GM21825 (cell line): ENCODE measurements at regions not wholly inside any gene's neighbourhood (a gene's known extent, or its start where the extent isn't known, plus 50 kb on each side); places are given as distances from the start of the nearest gene placed in this dataset.
"Not testable (repeated sequence)": the region's sequence is repeated elsewhere in the genome, so short reads cannot be mapped to it uniquely, and the experiment has no call there.

ENCODE experiments used
- ATAC-seq: cut with Tn5 transposase; IDR thresholded peaks from one replicate; pipeline ENCODE4 v1.9.1; 2021; ENCODE audit warnings: mild to moderate bottlenecking, moderate library complexity; ENCODE audit not compliant: unreplicated experiment

- ATAC-seq: no peak
These were observed 711.7 kb downstream of the EDEM1 start for GRCh38 chr3:5899014-5899761.

GRCh38 chr3:5917932-5918331 is 730.4 kb downstream of the EDEM1 start:
- ATAC-seq: no peak

DNA sequence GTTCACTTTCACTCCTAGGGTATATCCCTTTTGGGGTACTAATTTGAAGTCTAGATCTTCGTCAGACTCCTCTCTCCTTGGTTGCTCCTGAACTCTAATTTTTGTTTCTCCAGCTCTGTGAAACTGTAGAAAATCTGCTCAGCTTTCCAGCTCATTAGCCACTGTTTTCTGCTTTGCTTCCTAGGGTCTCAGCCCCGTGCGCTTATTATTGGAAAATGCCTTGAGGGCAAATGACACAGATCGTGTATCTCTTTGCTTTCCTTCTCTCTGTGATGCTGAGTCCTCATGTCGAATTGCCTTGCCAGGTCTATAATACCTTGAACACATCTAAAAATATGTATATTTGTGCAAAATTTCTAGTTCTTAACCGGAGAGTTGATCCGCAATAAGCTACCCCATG is 731.1 kb downstream of the EDEM1 start:
- ATAC-seq: no peak

DNA sequence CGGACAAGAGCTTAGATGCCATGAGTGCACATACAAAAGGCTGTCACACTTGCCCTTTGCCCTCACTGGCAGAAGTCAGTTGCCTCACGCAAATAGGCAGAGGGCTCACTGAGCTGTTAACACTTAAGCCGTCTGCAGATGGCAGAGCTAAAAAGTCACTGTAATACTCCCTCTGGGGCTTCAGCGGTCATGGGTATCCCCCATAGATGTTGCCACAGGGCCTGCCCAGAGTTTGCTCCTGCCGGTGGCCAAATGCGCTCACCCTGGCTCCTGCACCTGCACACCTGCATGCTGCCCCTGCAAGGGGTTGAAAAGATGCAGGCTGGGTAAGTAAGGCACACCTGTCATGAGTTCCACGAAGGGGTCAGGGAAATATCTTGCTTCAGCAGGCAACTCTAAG is 741.5 kb downstream of the EDEM1 start:
- ATAC-seq: no peak

- ATAC-seq: not testable (repeated sequence)
These were observed 756.6 kb downstream of the EDEM1 start for GRCh38 chr3:5944061-5944460.

DNA sequence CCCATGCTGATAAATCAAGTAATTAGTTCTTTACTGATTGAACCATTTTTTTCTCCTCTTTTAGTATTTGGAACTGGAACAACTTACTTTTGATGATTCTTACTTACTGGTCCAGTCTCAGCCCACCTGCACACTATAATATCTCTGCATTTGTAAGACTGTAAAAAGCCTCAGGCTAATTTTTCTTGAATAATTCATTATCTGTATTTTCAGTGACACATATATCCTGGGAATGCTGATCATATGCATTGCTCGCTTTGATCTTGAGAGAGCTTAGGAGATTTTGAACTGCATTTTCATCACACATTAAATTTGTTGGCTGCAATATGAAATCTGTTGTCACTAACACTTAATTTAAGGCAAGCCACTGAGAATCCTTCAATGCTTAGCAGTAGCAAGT is 760.6 kb downstream of the EDEM1 start:
- no peak for ATAC-seq

GRCh38 chr3:5951026-5951425 is 763.5 kb downstream of the EDEM1 start:
- ATAC-seq: no peak

GRCh38 chr3:5972586-5972985 is 785.1 kb downstream of the EDEM1 start:
- ATAC-seq: no peak

GRCh38 chr3:5974630-5975322 is 787.3 kb downstream of the EDEM1 start:
- no peak for ATAC-seq

DNA sequence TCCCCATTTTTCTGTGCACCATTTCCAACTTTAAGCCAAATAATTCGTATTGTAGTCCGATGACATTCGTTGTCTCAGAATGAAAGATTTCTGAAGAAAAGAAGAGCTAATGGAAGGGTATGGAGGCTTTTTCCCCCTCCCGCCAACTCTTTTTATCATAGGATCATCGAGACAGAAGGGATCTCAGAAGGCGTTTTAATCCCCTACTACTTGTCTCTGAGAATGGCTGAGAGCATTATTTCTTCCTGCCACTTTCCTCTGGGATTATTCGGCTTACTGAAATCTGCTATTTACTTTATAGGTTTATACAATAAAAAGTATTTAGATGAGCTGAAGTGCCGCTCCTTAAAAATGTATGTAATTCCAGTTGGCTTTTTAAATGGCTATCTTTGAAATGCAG is 789.8 kb downstream of the EDEM1 start:
- no peak for ATAC-seq

GRCh38 chr3:5980475-5980874 is 793.0 kb downstream of the EDEM1 start:
- ATAC-seq: no peak

GRCh38 chr3:5994651-5995050 is 807.1 kb downstream of the EDEM1 start:
- ATAC-seq: no peak

GRCh38 chr3:6018456-6018855 is 830.9 kb downstream of the EDEM1 start:
- ATAC-seq: no peak

DNA sequence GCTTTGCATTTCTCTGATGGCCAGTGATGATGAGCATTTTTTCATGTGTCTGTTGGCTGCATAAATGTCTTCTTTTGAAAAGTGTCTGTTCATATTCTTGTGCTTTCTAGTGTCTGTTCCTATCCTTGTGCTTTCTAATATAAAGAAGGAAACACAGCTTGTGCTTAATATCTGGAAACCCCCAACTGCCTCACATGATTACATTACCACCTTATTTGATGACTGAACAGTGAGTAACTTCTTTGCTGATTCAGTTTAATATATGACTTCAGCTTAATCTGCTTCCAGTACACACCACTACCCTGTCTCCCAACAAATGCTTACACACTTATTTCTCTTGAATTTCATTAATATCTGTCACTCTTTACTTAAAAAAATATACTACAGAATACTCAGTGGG is 835.1 kb downstream of the EDEM1 start:
- ATAC-seq: no peak

- no peak for ATAC-seq
These were observed 835.9 kb upstream of the GRM7 start for GRCh38 chr3:6025032-6025431.

GRCh38 chr3:6030648-6031047 is 830.3 kb upstream of the GRM7 start:
- not testable (repeated sequence) for ATAC-seq

GRCh38 chr3:6035626-6036025 is 825.3 kb upstream of the GRM7 start:
- ATAC-seq: no peak

- ATAC-seq: no peak
These were observed 820.9 kb upstream of the GRM7 start for GRCh38 chr3:6039971-6040370.

GRCh38 chr3:6041894-6042293 is 819.0 kb upstream of the GRM7 start:
- ATAC-seq: no peak

GRCh38 chr3:6047016-6047415 is 813.9 kb upstream of the GRM7 start:
- no peak for ATAC-seq

DNA sequence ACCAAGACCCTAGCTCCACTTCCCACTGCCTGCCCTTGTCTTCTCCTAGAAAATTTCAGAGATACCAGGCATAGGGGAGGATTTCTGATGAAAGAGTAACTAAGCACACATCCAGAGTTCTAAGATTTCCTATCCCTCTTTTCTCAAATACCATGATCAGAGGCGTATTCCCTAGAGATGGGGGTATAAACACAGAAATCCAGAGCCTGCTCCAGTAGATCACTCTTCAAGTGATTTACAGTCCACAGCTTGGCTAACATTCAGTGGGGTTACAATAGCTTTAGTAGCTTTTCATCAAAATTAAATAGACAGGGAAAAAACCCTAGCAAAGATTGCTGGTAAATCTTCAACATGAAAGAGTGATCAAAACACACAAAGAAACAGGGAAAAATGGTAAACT is 800.7 kb upstream of the GRM7 start:
- ATAC-seq: no peak
